Colonic mucosa (tissue), 4 donors: ENCODE measurements at regions not wholly inside any gene's neighbourhood (a gene's known extent, or its start where the extent isn't known, plus 50 kb on each side); places are given as distances from the start of the nearest gene placed in this dataset.

Source experiments
- DNase-seq: peaks from one replicate; pipeline ENCODE4 v3.0.0-alpha.2; 2020
- H3K27ac ChIP-seq: fragments of 200-600 bp; one replicate; pipeline ENCODE4 v1.8.0; 2021
- H3K27me3 ChIP-seq: fragments of 200-600 bp; one replicate; pipeline ENCODE4 v1.8.0; 2021
- H3K36me3 ChIP-seq: fragments of 200-600 bp; one replicate; pipeline ENCODE4 v1.8.0; 2021
- H3K4me1 ChIP-seq: fragments of 200-600 bp; one replicate; pipeline ENCODE4 v1.8.0; 2021; ENCODE audit warnings: mild to moderate bottlenecking
- H3K4me3 ChIP-seq: fragments of 200-600 bp; one replicate; pipeline ENCODE4 v1.8.0; 2021
- H3K9ac ChIP-seq, 2 donors: one replicate each; pipeline ENCODE4 v1.7.0; 2013; ENCODE audit warnings: control low read depth in 2 of 2, low read depth in 2 of 2, low read length in 2 of 2
- H3K9me3 ChIP-seq: fragments of 200-600 bp; one replicate; pipeline ENCODE4 v1.8.0; 2021
- intact Hi-C: fragments of 100-400 bp; cut with DNase I; formaldehyde crosslinking; loops from one replicate; pipeline ENCODE4 v1.14.1; 2022
- TF ChIP-seq, protein P1 (sequence below): fragments of 200-600 bp; IDR thresholded peaks from one replicate; pipeline ENCODE4 v1.8.0; 2022; ENCODE audit warnings: antibody characterized with exemption, mild to moderate bottlenecking
- donor health status: healthy.
- donor health status: DM: no; HTN: no; CAD: no.
- donor health status: DM: no; HTN: no; CAD: no.

DNA sequence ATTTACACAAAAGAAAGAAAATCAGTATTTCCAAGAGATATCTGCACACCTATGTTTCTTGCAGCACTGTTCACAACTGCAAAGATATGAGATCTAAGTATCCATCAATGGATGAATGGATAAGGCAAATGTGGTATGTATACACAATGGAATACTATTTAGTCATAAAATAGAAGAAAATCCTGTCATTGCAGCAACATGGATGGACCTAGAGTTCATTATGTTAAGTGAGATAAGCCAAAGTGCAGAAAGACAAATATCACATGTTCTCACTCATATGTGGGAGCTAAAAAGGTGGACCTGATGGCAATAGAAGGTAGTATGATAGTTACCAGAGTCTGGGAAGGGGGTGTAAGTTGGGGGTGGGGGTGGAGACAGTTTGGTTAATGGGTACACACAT is 1171.6 kb downstream of the SORCS1 start:
- H3K27me3 ChIP-seq: no peaks in the 10 kb centered on the region
- TF ChIP-seq, protein P1, sequence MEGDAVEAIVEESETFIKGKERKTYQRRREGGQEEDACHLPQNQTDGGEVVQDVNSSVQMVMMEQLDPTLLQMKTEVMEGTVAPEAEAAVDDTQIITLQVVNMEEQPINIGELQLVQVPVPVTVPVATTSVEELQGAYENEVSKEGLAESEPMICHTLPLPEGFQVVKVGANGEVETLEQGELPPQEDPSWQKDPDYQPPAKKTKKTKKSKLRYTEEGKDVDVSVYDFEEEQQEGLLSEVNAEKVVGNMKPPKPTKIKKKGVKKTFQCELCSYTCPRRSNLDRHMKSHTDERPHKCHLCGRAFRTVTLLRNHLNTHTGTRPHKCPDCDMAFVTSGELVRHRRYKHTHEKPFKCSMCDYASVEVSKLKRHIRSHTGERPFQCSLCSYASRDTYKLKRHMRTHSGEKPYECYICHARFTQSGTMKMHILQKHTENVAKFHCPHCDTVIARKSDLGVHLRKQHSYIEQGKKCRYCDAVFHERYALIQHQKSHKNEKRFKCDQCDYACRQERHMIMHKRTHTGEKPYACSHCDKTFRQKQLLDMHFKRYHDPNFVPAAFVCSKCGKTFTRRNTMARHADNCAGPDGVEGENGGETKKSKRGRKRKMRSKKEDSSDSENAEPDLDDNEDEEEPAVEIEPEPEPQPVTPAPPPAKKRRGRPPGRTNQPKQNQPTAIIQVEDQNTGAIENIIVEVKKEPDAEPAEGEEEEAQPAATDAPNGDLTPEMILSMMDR: no peak
- DNase-seq: no peak

DNA sequence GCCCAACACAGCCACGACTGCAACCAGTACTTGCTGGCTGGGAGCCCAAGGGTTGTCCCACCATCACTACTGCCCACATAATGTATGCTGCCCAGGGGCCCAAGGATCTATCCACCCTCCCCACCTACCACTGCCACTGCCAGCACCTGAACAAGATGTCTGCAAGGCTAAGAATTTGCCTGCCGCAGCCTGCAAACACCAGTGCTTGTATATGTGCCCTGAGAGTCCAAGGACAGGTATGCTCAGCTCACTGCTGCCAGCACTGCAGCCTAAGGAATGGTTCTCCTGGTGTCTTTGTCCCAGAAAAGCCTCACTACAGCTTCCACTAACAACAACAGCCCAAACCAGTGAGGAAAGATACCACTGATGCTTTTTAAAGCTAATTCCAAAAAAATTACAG is 1174.0 kb downstream of the SORCS1 start:
- Histone ChIP-seq H3K9ac (no peak overlapping the region), H3K4me1 (no peaks in the 10 kb centered on the region), H3K27me3 (no peaks in the 10 kb centered on the region), H3K9me3 (no peaks in the 10 kb centered on the region), H3K27ac (no peak overlapping the region), H3K36me3 (no peaks in the 10 kb centered on the region), H3K4me3 (no peak overlapping the region)
- intact Hi-C loops: no loop called here
- DNase-seq: no peak
- TF ChIP-seq, protein P1: no peak

More for the DNA sequence above, 1171.6 kb downstream of the SORCS1 start:
- Histone ChIP-seq H3K27ac (no peak overlapping the region), H3K9me3 (no peaks in the 10 kb centered on the region), H3K9ac (no peak overlapping the region), H3K4me1 (no peaks in the 10 kb centered on the region), H3K36me3 (no peaks in the 10 kb centered on the region), H3K4me3 (no peak overlapping the region)
- intact Hi-C loops: no loop called here

DNA sequence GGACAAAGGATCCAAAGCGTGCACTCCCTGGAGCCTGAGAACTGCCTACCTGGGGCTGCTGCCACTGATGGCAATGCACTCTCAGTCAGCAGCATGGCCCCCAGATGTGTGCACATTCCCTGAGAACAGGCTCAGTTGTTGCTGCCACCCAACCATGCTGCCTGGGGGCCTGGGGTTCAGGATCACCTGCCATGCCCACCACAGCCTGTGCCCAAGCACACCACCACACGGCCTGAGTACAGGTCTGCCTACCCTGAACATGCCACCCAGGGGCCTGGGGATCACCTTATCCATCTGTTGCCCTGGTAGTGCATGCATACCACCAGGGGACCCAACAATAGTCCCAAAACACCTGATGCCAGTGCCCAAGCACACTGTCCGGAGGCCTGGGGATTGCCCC is 1174.5 kb downstream of the SORCS1 start:
- no peaks in the 10 kb centered on the region for H3K4me1 ChIP-seq
- no peak for DNase-seq
- TF ChIP-seq, protein P1: no peak
- no peak overlapping the region for H3K4me3 ChIP-seq
- H3K27ac ChIP-seq: no peak overlapping the region
- H3K9me3 ChIP-seq: no peaks in the 10 kb centered on the region
- no peaks in the 10 kb centered on the region for H3K27me3 ChIP-seq
- intact Hi-C loops: no loop called here
- no peaks in the 10 kb centered on the region for H3K36me3 ChIP-seq
- no peak overlapping the region for H3K9ac ChIP-seq

DNA sequence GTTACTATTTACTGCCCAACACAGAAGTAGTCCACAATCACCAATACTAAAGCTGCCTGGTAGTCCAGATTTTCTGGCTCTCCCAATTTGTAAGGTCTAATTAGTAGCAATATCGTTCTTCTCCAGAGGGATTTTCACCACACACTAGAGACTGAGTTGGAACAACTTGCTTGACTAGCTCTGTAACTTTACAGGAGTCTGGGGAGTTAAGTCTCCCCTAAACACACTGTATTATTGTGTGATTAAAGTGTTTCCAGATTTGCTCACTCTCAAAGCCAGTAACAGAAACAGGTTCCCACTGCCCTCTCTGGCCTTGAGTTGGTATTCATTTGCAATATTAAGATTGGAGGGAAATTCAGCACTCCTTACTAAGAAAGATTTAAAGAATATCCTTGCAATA is 1175.7 kb downstream of the SORCS1 start:
- Histone ChIP-seq H3K36me3 (no peaks in the 10 kb centered on the region), H3K9ac (no peak overlapping the region), H3K4me3 (no peak overlapping the region), H3K27me3 (no peaks in the 10 kb centered on the region), H3K27ac (no peak overlapping the region), H3K4me1 (no peaks in the 10 kb centered on the region), H3K9me3 (no peaks in the 10 kb centered on the region)
- TF ChIP-seq, protein P1: no peak
- DNase-seq: no peak
- intact Hi-C loops: no loop called here

DNA sequence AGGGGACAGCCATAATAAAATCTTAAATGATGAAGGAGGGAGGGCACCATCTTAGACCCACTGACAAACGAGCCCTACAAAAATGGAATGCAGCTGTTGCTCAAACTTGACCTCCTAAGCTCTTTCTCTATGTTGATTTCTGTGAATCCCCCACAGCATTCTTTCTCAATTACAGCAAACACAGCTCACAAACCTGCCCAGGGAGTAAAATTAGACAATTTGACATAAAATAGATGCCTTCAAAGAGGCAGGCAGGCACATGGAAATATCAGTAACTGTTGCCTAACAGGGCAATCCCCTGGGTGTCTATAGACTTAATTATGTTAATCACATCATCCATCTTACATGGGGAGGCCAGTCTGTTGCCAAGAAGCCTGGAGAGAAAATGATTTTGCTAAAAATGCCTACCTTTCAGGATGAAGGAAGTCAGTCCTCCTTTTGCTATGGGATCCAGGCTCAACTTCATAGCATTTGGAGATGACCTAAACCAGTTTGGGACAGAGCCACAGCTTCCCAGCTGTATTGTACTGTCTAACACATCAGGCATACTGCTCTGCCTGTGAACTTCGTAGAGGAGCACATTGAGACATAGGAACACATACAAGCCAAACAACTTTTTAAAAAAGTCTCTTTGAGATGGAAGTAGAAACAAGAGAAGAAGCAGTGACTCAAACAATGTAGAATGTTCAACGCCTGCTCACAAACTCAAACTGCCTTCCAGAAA is 1177.4 kb downstream of the SORCS1 start:
- TF ChIP-seq, protein P1: no peak
- no peak for DNase-seq
- H3K27ac ChIP-seq: no peak overlapping the region
- no peaks in the 10 kb centered on the region for H3K9me3 ChIP-seq
- H3K9ac ChIP-seq: no peak overlapping the region
- H3K36me3 ChIP-seq: no peaks in the 10 kb centered on the region
- H3K4me1 ChIP-seq: no peaks in the 10 kb centered on the region
- intact Hi-C loops: no loop called here
- no peak overlapping the region for H3K4me3 ChIP-seq
- no peaks in the 10 kb centered on the region for H3K27me3 ChIP-seq
